ENCODE measurements at regions not wholly inside any gene's neighbourhood (a gene's known extent, or its start where the extent isn't known, plus 50 kb on each side); places are given as distances from the start of the nearest gene placed in this dataset.

GRCh38 chr9:88796947-88797346 is 194.3 kb upstream of the S1PR3 start:
- TF ChIP-seq FOXP2 (optimal IDR thresholded peaks at IDR 0.05; ENCODE audit: borderline replicate concordance, extremely low read depth, extremely low read length, insufficient read depth): no peak
- TF ChIP-seq, protein P1, sequence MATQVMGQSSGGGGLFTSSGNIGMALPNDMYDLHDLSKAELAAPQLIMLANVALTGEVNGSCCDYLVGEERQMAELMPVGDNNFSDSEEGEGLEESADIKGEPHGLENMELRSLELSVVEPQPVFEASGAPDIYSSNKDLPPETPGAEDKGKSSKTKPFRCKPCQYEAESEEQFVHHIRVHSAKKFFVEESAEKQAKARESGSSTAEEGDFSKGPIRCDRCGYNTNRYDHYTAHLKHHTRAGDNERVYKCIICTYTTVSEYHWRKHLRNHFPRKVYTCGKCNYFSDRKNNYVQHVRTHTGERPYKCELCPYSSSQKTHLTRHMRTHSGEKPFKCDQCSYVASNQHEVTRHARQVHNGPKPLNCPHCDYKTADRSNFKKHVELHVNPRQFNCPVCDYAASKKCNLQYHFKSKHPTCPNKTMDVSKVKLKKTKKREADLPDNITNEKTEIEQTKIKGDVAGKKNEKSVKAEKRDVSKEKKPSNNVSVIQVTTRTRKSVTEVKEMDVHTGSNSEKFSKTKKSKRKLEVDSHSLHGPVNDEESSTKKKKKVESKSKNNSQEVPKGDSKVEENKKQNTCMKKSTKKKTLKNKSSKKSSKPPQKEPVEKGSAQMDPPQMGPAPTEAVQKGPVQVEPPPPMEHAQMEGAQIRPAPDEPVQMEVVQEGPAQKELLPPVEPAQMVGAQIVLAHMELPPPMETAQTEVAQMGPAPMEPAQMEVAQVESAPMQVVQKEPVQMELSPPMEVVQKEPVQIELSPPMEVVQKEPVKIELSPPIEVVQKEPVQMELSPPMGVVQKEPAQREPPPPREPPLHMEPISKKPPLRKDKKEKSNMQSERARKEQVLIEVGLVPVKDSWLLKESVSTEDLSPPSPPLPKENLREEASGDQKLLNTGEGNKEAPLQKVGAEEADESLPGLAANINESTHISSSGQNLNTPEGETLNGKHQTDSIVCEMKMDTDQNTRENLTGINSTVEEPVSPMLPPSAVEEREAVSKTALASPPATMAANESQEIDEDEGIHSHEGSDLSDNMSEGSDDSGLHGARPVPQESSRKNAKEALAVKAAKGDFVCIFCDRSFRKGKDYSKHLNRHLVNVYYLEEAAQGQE (IDR thresholded peaks at IDR 0.05; ENCODE audit: insufficient read depth in 1 of 2, low read depth in 2 of 2, low read length in 2 of 2): no peak

Data from PFSK-1 (cell line).